CD4-positive, alpha-beta T cell (primary cell): ENCODE measurements at regions not wholly inside any gene's neighbourhood (a gene's known extent, or its start where the extent isn't known, plus 50 kb on each side); places are given as distances from the start of the nearest gene placed in this dataset.

Experiments
- ATAC-seq: fragments of 200-7000 bp; cut with Tn5 transposase; one replicate; pipeline ENCODE4 v1.10.0; 2022; ENCODE audit warnings: mild to moderate bottlenecking; ENCODE audit not compliant: poor library complexity
- CTCF ChIA-PET: fragments of 350-600 bp; sonication (Branson Sonifier 250); formaldehyde crosslinking; loops from one replicate; lab custom pipeline; 2021; ENCODE audit warnings: antibody characterized with exemption, inconsistent platforms; lab: Charles Lee
- POLR2A ChIA-PET: fragments of 350-600 bp; sonication (Branson Sonifier 250); formaldehyde crosslinking; loops from one replicate; lab custom pipeline; 2021; ENCODE audit warnings: antibody characterized with exemption, inconsistent platforms; lab: Charles Lee
- DNase-seq, 14 experiments: peaks; one replicate each; pipeline ENCODE4 v3.0.0-alpha.2; 2013 to 2020; ENCODE audit warnings: mixed read lengths in 2 of 14
- H3K27ac ChIP-seq, 2 donors: one replicate each; pipeline versions ENCODE4 v1.5.1 to v1.7.0; 2013; ENCODE audit warnings: low read length in 2 of 2, low read depth in 1 of 2, mild to moderate bottlenecking in 1 of 2
- H3K27me3 ChIP-seq, 2 experiments: 1 replicate in 1 of 2; 2 replicates in 1 of 2; pipeline versions ENCODE4 v1.6.1 to v1.7.0; 2013; ENCODE audit warnings: low read length in 2 of 2, control low read depth in 1 of 2, mild to moderate bottlenecking in 1 of 2, moderate library complexity in 1 of 2; ENCODE audit not compliant: insufficient read depth in 2 of 2, control insufficient read depth in 1 of 2
- H3K36me3 ChIP-seq: one replicate; pipeline ENCODE4 v1.6.1; 2013; ENCODE audit warnings: low read length, control low read depth; ENCODE audit not compliant: insufficient read depth
- H3K4me1 ChIP-seq: one replicate; pipeline ENCODE4 v1.6.1; 2013; ENCODE audit warnings: low read length, control low read depth; ENCODE audit not compliant: insufficient read depth
- H3K4me3 ChIP-seq: one replicate; pipeline ENCODE4 v1.5.1; 2013; ENCODE audit warnings: mild to moderate bottlenecking, low read length, moderate library complexity
- H3K9me3 ChIP-seq, 2 experiments: 1 replicate in 1 of 2; 2 replicates in 1 of 2; pipeline versions ENCODE4 v1.6.1 to v1.7.0; 2013; ENCODE audit warnings: low read length in 2 of 2, mild to moderate bottlenecking in 2 of 2, control low read depth in 1 of 2, moderate library complexity in 1 of 2; ENCODE audit not compliant: control insufficient read depth in 1 of 2, insufficient read depth in 1 of 2
- H3K27ac Mint-ChIP-seq: one replicate; pipeline ENCODE4 v1.8.0; 2020; ENCODE audit warnings: mixed read lengths
- H3K27me3 Mint-ChIP-seq: one replicate; pipeline ENCODE4 v1.8.0; 2021; ENCODE audit warnings: mixed read lengths
- H3K36me3 Mint-ChIP-seq: one replicate; pipeline ENCODE4 v1.8.0; 2021; ENCODE audit warnings: low read depth, mixed read lengths
- H3K4me1 Mint-ChIP-seq: one replicate; pipeline ENCODE4 v1.8.0; 2021; ENCODE audit warnings: low read depth, mixed read lengths
- H3K4me3 Mint-ChIP-seq: one replicate; pipeline ENCODE4 v1.8.0; 2020; ENCODE audit warnings: mild to moderate bottlenecking, mixed read lengths
- H3K9me3 Mint-ChIP-seq: one replicate; pipeline ENCODE4 v1.8.0; 2020; ENCODE audit warnings: mixed read lengths
- intact Hi-C, 2 experiments: fragments of 100-400 bp; cut with DNase I in 1 of 2; cut with micrococcal nuclease in 1 of 2; formaldehyde crosslinking; loops; one replicate each; pipeline versions ENCODE4 v1.15.1 to v1.9.0; 2023 to 2025; cut with DNase I, micrococcal nuclease
- TF ChIP-seq, protein P1 (sequence below): fragments of 200-600 bp; IDR thresholded peaks from one replicate; pipeline ENCODE4 v1.8.0; 2022; ENCODE audit warnings: antibody characterized with exemption, mild to moderate bottlenecking

DNA sequence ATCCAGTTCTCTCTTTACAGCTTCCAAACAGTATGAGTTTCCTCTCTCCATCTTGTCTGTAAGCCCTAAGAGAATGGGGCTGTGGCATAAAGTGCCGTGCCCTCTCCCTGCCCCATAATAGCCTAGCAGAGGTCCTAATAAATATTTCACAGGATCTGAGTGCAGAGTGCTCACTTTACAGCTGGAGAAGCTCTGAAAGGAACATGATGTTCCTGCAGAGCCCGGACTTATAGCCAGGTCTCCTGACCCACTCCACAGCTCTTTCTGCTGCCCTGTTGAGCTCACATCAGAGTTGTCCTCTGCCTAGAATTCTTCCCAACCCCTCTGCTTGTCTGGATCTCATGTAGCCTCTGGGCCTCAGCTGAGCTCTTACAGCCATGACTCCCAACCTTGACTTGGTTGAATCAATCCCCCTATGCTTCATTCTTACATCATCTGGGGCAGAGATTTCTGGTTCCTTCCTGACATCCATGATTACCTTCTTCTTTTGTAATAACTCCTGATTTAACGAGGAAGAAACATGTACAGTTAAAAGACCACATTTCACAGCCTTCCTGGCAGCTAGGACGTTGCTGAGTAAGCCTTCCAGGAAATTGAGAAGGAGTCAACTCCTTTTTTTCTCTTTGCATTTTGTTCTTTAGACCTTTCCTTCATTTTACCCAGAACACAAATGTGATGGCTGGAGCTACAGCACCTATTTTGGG lies 135.3 kb downstream of the RPLP1 start:
- CTCF ChIA-PET = interaction anchor here (0.6 kb wide), 1 partner anchor 26 kb away, joined by 3 read pairs; no protein-coding TSS in a partner anchor

DNA sequence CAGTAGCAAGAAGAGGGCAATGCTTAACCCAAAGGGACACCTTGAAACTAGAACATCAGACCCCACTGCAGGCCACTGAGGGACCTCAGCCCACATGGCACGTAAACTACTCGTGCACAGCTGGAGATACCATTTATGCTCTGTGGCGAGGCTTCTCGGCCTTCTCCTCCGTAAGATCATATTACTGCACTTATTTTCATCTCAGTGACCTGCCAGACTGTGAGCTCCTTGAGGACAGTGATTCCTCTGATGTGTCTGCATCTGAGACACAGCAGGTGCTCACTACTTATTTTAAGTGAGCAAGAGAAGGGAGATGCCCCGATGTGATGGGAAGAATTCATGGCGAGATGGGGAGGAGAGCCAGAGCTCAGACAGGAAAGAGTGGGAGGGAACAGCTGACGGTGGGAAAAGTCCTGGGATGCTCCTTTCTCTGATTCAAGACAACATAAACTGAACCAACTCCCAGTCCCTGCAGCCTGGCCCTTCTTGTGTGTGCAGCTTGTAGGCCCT lies 137.6 kb downstream of the RPLP1 start:
- Mint-ChIP-seq H3K27me3 (no peaks in the 10 kb centered on the region), H3K36me3 (no peaks in the 10 kb centered on the region), H3K4me1 (peaks cover 11% of the 10 kb centered on the region), H3K27ac (no peak overlapping the region), H3K4me3 (no peak overlapping the region), H3K9me3 (no peaks in the 10 kb centered on the region)
- H3K4me1 ChIP-seq = peaks cover 13% of the 10 kb centered on the region
- TF ChIP-seq, protein P1, sequence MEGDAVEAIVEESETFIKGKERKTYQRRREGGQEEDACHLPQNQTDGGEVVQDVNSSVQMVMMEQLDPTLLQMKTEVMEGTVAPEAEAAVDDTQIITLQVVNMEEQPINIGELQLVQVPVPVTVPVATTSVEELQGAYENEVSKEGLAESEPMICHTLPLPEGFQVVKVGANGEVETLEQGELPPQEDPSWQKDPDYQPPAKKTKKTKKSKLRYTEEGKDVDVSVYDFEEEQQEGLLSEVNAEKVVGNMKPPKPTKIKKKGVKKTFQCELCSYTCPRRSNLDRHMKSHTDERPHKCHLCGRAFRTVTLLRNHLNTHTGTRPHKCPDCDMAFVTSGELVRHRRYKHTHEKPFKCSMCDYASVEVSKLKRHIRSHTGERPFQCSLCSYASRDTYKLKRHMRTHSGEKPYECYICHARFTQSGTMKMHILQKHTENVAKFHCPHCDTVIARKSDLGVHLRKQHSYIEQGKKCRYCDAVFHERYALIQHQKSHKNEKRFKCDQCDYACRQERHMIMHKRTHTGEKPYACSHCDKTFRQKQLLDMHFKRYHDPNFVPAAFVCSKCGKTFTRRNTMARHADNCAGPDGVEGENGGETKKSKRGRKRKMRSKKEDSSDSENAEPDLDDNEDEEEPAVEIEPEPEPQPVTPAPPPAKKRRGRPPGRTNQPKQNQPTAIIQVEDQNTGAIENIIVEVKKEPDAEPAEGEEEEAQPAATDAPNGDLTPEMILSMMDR = no peak
- DNase-seq = no peak
- ChIA-PET POLR2A (no interaction called here), CTCF (no interaction called here)
- intact Hi-C loops = no loop called here
- no peaks in the 10 kb centered on the region for H3K36me3 ChIP-seq
- H3K9me3 ChIP-seq = no peaks in the 10 kb centered on the region
- no peak overlapping the region for H3K4me3 ChIP-seq
- H3K27me3 ChIP-seq = no peaks in the 10 kb centered on the region
- H3K27ac ChIP-seq = no peak overlapping the region
- ATAC-seq = no peak

More for the DNA sequence above, 135.3 kb downstream of the RPLP1 start:
- no peaks in the 10 kb centered on the region for H3K27me3 ChIP-seq
- no peak for ATAC-seq
- DNase-seq = no peak
- no peaks in the 10 kb centered on the region for H3K36me3 Mint-ChIP-seq
- H3K4me3 Mint-ChIP-seq = no peak overlapping the region
- H3K27ac Mint-ChIP-seq = no peak overlapping the region
- H3K4me1 ChIP-seq = no peaks in the 10 kb centered on the region
- POLR2A ChIA-PET = no interaction called here
- H3K4me3 ChIP-seq = no peak overlapping the region
- no peaks in the 10 kb centered on the region for H3K9me3 ChIP-seq
- no peaks in the 10 kb centered on the region for H3K9me3 Mint-ChIP-seq
- H3K36me3 ChIP-seq = no peaks in the 10 kb centered on the region
- H3K4me1 Mint-ChIP-seq = no peaks in the 10 kb centered on the region
- intact Hi-C loops = no loop called here
- TF ChIP-seq, protein P1 = no peak
- H3K27ac ChIP-seq = no peak overlapping the region
- no peaks in the 10 kb centered on the region for H3K27me3 Mint-ChIP-seq

DNA sequence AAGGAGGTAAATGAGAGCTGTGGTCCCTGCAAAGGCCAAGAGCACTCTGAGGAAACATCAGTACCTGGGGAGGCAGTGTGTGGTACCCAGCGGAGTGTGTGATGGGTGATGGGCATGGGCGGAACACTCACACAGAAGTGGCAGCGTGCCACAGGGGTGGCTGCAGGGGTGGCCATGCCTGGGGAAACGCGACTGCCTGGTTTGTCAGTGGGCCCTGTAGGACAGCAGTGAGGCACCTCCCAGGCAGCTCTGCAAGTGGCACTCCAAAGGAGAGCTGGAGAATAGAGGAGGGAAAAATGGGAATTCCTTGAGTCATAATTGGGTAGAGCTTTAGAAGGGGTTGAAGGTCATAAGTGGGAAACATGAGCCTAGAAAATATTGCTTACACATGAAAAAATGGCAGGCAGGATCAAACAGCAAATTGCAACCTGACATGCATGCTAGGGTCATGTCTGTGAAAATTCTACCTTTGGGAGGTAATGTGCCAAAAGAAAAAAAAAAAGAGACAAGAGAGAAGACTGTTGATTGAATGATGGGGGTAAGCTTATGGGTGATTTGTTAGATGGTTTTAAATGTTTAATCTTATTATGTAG lies 138.4 kb downstream of the RPLP1 start:
- intact Hi-C loops = no loop called here
- Mint-ChIP-seq H3K36me3 (no peaks in the 10 kb centered on the region), H3K4me1 (peaks cover 14% of the 10 kb centered on the region), H3K27ac (no peak overlapping the region), H3K27me3 (no peaks in the 10 kb centered on the region), H3K9me3 (no peaks in the 10 kb centered on the region), H3K4me3 (no peak overlapping the region)
- no peak for ATAC-seq
- Histone ChIP-seq H3K27me3 (no peaks in the 10 kb centered on the region), H3K36me3 (no peaks in the 10 kb centered on the region), H3K27ac (no peak overlapping the region), H3K4me3 (no peak overlapping the region), H3K4me1 (peaks cover 13% of the 10 kb centered on the region), H3K9me3 (no peaks in the 10 kb centered on the region)
- no peak for DNase-seq
- TF ChIP-seq, protein P1 = no peak
- ChIA-PET CTCF (interaction anchor here (0.5 to 1.2 kb wide), 2 partner anchors 15 to 1092 kb away, joined by 3 read pairs; no protein-coding TSS in a partner anchor), POLR2A (no interaction called here)
